ENCODE measurements at regions not wholly inside any gene's neighbourhood (a gene's known extent, or its start where the extent isn't known, plus 50 kb on each side); places are given as distances from the start of the nearest gene placed in this dataset.

DNA sequence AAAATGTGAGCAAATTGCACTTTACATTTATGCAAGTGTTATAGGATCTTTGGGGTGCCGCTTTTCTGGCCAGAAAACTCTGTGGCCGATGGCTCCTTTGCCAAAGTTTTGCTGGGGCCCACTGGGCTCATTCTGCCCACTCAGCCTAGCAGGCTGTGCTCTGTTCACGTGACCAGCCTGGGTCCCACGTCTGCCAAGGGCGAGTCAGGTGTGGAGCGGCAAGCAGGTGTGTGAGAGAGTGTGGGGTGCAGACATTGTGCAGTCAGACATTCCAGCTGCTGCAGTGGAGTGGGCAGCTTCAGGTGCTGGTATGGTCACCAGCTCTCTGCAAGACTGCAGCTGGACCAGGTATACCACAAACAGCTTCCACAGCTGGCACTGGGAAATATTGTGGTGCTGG is 2305.7 kb downstream of the PCDH9 start:
- TF ChIP-seq EZH2phosphoT487 (IDR thresholded peaks at IDR 0.05; ENCODE audit: low read depth): no peak
- TF ChIP-seq, protein P1, sequence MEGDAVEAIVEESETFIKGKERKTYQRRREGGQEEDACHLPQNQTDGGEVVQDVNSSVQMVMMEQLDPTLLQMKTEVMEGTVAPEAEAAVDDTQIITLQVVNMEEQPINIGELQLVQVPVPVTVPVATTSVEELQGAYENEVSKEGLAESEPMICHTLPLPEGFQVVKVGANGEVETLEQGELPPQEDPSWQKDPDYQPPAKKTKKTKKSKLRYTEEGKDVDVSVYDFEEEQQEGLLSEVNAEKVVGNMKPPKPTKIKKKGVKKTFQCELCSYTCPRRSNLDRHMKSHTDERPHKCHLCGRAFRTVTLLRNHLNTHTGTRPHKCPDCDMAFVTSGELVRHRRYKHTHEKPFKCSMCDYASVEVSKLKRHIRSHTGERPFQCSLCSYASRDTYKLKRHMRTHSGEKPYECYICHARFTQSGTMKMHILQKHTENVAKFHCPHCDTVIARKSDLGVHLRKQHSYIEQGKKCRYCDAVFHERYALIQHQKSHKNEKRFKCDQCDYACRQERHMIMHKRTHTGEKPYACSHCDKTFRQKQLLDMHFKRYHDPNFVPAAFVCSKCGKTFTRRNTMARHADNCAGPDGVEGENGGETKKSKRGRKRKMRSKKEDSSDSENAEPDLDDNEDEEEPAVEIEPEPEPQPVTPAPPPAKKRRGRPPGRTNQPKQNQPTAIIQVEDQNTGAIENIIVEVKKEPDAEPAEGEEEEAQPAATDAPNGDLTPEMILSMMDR (IDR thresholded peaks at IDR 0.05; ENCODE audit: low read depth, low read length): no peak
- Histone ChIP-seq H3K79me2 (ENCODE audit: low read length) (no peaks in the 10 kb centered on the region), H3K4me3 (ENCODE audit: low read length) (no peak overlapping the region), H3K9me3 (ENCODE audit: insufficient read depth, low read length) (no peaks in the 10 kb centered on the region), H2AFZ (ENCODE audit: low read depth, low read length) (no peak overlapping the region), H3K27me3 (ENCODE audit: low read depth, low read length) (no peaks in the 10 kb centered on the region), H3K4me2 (ENCODE audit: low read length) (no peak overlapping the region), H3K9ac (ENCODE audit: low read length) (no peak overlapping the region), H4K20me1 (ENCODE audit: insufficient read depth, low read length) (no peaks in the 10 kb centered on the region), H3K36me3 (replicated peaks; ENCODE audit: low read depth, low read length) (no peaks in the 10 kb centered on the region), H3K27ac (ENCODE audit: low read length) (no peak overlapping the region), H3K4me1 (ENCODE audit: low read length) (peaks cover 9% of the 10 kb centered on the region; the same call in 1 of the 2 replicates)

DNA sequence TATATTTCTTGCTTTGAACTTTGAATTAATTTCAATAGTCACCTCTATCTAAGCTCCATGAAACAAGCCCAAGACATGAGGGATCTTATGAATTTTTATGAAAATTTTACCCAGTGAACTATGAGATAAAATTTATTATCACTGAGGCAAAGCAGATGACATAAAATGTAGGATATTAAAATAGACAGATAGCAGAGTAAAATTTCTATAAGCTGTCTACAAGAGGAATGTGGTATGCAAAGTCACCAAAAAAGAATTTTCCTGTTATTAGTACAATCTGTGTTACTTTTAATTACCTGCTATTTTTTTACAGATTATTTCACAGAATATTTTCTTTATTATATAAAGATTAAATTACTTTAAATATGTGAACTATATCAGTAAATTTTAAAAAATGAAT is 2312.6 kb downstream of the PCDH9 start:
- H3K4me3 ChIP-seq (ENCODE audit: low read length): no peak overlapping the region
- no peaks in the 10 kb centered on the region for H4K20me1 ChIP-seq (ENCODE audit: insufficient read depth, low read length)
- no peaks in the 10 kb centered on the region for H3K9me3 ChIP-seq (ENCODE audit: insufficient read depth, low read length)
- no peaks in the 10 kb centered on the region for H3K36me3 ChIP-seq (replicated peaks; ENCODE audit: low read depth, low read length)
- H3K27ac ChIP-seq (ENCODE audit: low read length): no peak overlapping the region
- no peak overlapping the region for H3K4me2 ChIP-seq (ENCODE audit: low read length)
- no peaks in the 10 kb centered on the region for H3K27me3 ChIP-seq (ENCODE audit: low read depth, low read length)
- no peak overlapping the region for H3K9ac ChIP-seq (ENCODE audit: low read length)
- no peak overlapping the region for H2AFZ ChIP-seq (ENCODE audit: low read depth, low read length)
- no peaks in the 10 kb centered on the region for H3K4me1 ChIP-seq (ENCODE audit: low read length)
- TF ChIP-seq EZH2phosphoT487 (IDR thresholded peaks at IDR 0.05; ENCODE audit: low read depth): no peak
- TF ChIP-seq, protein P1 (IDR thresholded peaks at IDR 0.05; ENCODE audit: low read depth, low read length): no peak
- no peaks in the 10 kb centered on the region for H3K79me2 ChIP-seq (ENCODE audit: low read length)

GRCh38 chr13:64912141-64912540 is 2318.0 kb downstream of the PCDH9 start:
- Histone ChIP-seq H3K4me3 (ENCODE audit: low read length) (no peak overlapping the region), H3K9me3 (ENCODE audit: insufficient read depth, low read length) (no peaks in the 10 kb centered on the region), H3K79me2 (ENCODE audit: low read length) (no peaks in the 10 kb centered on the region), H3K9ac (ENCODE audit: low read length) (no peak overlapping the region), H2AFZ (ENCODE audit: low read depth, low read length) (no peak overlapping the region), H3K27ac (ENCODE audit: low read length) (no peak overlapping the region), H3K4me2 (ENCODE audit: low read length) (no peak overlapping the region), H3K4me1 (ENCODE audit: low read length) (no peaks in the 10 kb centered on the region), H4K20me1 (ENCODE audit: insufficient read depth, low read length) (no peaks in the 10 kb centered on the region), H3K36me3 (replicated peaks; ENCODE audit: low read depth, low read length) (no peaks in the 10 kb centered on the region), H3K27me3 (ENCODE audit: low read depth, low read length) (no peaks in the 10 kb centered on the region)
- no peak for TF ChIP-seq EZH2phosphoT487 (IDR thresholded peaks at IDR 0.05; ENCODE audit: low read depth)
- TF ChIP-seq, protein P1 (IDR thresholded peaks at IDR 0.05; ENCODE audit: low read depth, low read length): no peak

- no peak overlapping the region for H3K4me2 ChIP-seq (ENCODE audit: low read length)
- H3K79me2 ChIP-seq (ENCODE audit: low read length): no peaks in the 10 kb centered on the region
- TF ChIP-seq, protein P1 (IDR thresholded peaks at IDR 0.05; ENCODE audit: low read depth, low read length): no peak
- TF ChIP-seq EZH2phosphoT487 (IDR thresholded peaks at IDR 0.05; ENCODE audit: low read depth): no peak
- no peaks in the 10 kb centered on the region for H3K36me3 ChIP-seq (replicated peaks; ENCODE audit: low read depth, low read length)
- no peaks in the 10 kb centered on the region for H4K20me1 ChIP-seq (ENCODE audit: insufficient read depth, low read length)
- H3K9me3 ChIP-seq (ENCODE audit: insufficient read depth, low read length): no peaks in the 10 kb centered on the region
- H3K4me3 ChIP-seq (ENCODE audit: low read length): no peak overlapping the region
- no peak overlapping the region for H3K27ac ChIP-seq (ENCODE audit: low read length)
- H3K4me1 ChIP-seq (ENCODE audit: low read length): no peaks in the 10 kb centered on the region
- no peak overlapping the region for H3K9ac ChIP-seq (ENCODE audit: low read length)
- H3K27me3 ChIP-seq (ENCODE audit: low read depth, low read length): no peaks in the 10 kb centered on the region
- H2AFZ ChIP-seq (ENCODE audit: low read depth, low read length): no peak overlapping the region
These were observed 2320.0 kb downstream of the PCDH9 start for GRCh38 chr13:64910096-64910495.
